SK-N-SH (cell line): ENCODE measurements at regions not wholly inside any gene's neighbourhood (a gene's known extent, or its start where the extent isn't known, plus 50 kb on each side); places are given as distances from the start of the nearest gene placed in this dataset.

Source experiments
- CTCF ChIA-PET: fragments of 300-600, 350-600 bp; formaldehyde crosslinking; extraction: SDS; loops from one replicate; lab custom pipeline; 2021; lab: Yijun Ruan, JAX
- POLR2A ChIA-PET: fragments of 350-600 bp; sonication (Branson Sonifier 250); formaldehyde crosslinking; extraction: SDS; loops from one replicate; lab custom pipeline; 2020; ENCODE audit warnings: antibody characterized with exemption, inconsistent platforms; lab: Yijun Ruan, JAX
- DNase-seq: peaks from one replicate; pipeline ENCODE4 v3.0.0; 2012
- H2AFZ ChIP-seq: fragments of 200-600 bp; sonication (generic); 2 replicates; pipeline ENCODE4 v1.8.1; 2016; ENCODE audit warnings: antibody characterized with exemption, mild to moderate bottlenecking, low read depth
- H3F3A ChIP-seq: fragments of 200-600 bp; sonication (generic); replicated peaks from 2 replicates; pipeline ENCODE3; 2016; ENCODE audit warnings: antibody characterized with exemption, mild to moderate bottlenecking; ENCODE audit not compliant: insufficient read depth
- H3K27ac ChIP-seq, 2 experiments: fragments of 200-500 bp in 1 of 2; fragments of 200-600 bp in 1 of 2; sonication (Bioruptor generic) in 1 of 2; sonication (generic), shearing (Covaris generic) in 1 of 2; 2 replicates each; pipeline versions ENCODE4 v1.5.1 to v1.6.1; 2014 to 2016; ENCODE audit warnings: low read depth in 2 of 2, inconsistent platforms in 1 of 2, low read length in 1 of 2, mild to moderate bottlenecking in 1 of 2, mixed read lengths in 1 of 2
- H3K27me3 ChIP-seq: fragments of 200-600 bp; sonication (generic), shearing (Covaris generic); 2 replicates; pipeline ENCODE4 v1.6.1; 2016; ENCODE audit warnings: mixed run types; ENCODE audit not compliant: insufficient read depth
- H3K36me3 ChIP-seq, 2 experiments: fragments of 200-500 bp in 1 of 2; fragments of 200-600 bp in 1 of 2; sonication (Bioruptor generic) in 1 of 2; sonication (generic) in 1 of 2; replicated peaks in 1 of 2; 2 replicates each; pipeline versions ENCODE3 to v1.5.1; 2014 to 2016; ENCODE audit warnings: low read length in 1 of 2, mild to moderate bottlenecking in 1 of 2; ENCODE audit not compliant: insufficient read depth in 2 of 2, control insufficient read depth in 1 of 2
- H3K4me1 ChIP-seq, 2 experiments: fragments of 200-500 bp in 1 of 2; fragments of 200-600 bp in 1 of 2; sonication (Bioruptor generic) in 1 of 2; sonication (generic), shearing (Covaris generic) in 1 of 2; 2 replicates each; pipeline versions ENCODE4 v1.5.1 to v1.6.1; 2014 to 2016; ENCODE audit warnings: low read depth in 1 of 2, low read length in 1 of 2, mixed run types in 1 of 2; ENCODE audit not compliant: insufficient read depth in 2 of 2, control insufficient read depth in 1 of 2
- H3K4me2 ChIP-seq: fragments of 200-600 bp; sonication (generic), shearing (Covaris generic); 2 replicates; pipeline ENCODE4 v1.6.1; 2017; ENCODE audit warnings: mixed run types
- H3K4me3 ChIP-seq, 2 experiments: fragments of 200-500 bp in 1 of 2; fragments of 200-600 bp in 1 of 2; sonication (Bioruptor generic) in 1 of 2; sonication (generic), shearing (Covaris generic) in 1 of 2; 2 replicates each; pipeline versions ENCODE4 v1.5.1 to v1.8.1; 2014 to 2016; ENCODE audit warnings: low read depth in 2 of 2, inconsistent platforms in 1 of 2, low read length in 1 of 2, mild to moderate bottlenecking in 1 of 2, mixed read lengths in 1 of 2, moderate library complexity in 1 of 2
- H3K79me2 ChIP-seq: fragments of 200-600 bp; sonication (generic); 2 replicates; pipeline ENCODE4 v1.8.1; 2017; ENCODE audit warnings: mild to moderate bottlenecking; ENCODE audit not compliant: insufficient read depth
- H3K9ac ChIP-seq: fragments of 200-600 bp; sonication (generic); 2 replicates; pipeline ENCODE4 v1.6.1; 2017; ENCODE audit warnings: mixed run types
- H3K9me2 ChIP-seq: fragments of 200-600 bp; sonication (generic); 2 replicates; pipeline ENCODE4 v1.6.1; 2017; ENCODE audit warnings: mixed run types
- H3K9me3 ChIP-seq: fragments of 200-600 bp; sonication (generic); 2 replicates; pipeline ENCODE4 v1.6.1; 2017; ENCODE audit warnings: mixed run types, mild to moderate bottlenecking, moderate library complexity
- H4K20me1 ChIP-seq: fragments of 200-600 bp; sonication (generic); 2 replicates; pipeline ENCODE4 v1.6.1; 2017; ENCODE audit warnings: mild to moderate bottlenecking, mixed run types; ENCODE audit not compliant: insufficient read depth
- CHD2 ChIP-seq: fragments of 150-350 bp; IDR thresholded peaks from 2 replicates; pipeline ENCODE4 v1.6.1; 2018; ENCODE audit warnings: low read length; ENCODE audit not compliant: partially characterized antibody
- EP300 ChIP-seq, 2 experiments: IDR thresholded peaks; 2 replicates each; pipeline versions ENCODE4 v1.4.0 to v1.6.1; 2012; ENCODE audit warnings: borderline replicate concordance in 1 of 2, low read depth in 1 of 2, low read length in 1 of 2
- EZH2phosphoT487 ChIP-seq: fragments of 200-600 bp; sonication (generic); IDR thresholded peaks from 2 replicates; pipeline ENCODE4 v1.6.1; 2017; ENCODE audit warnings: low read depth, mixed run types, mild to moderate bottlenecking, antibody characterized with exemption, moderate library complexity, borderline replicate concordance
- FOSL2 ChIP-seq: IDR thresholded peaks from 2 replicates; pipeline ENCODE4 v1.4.0; 2012; ENCODE audit warnings: low read depth, mild to moderate bottlenecking, moderate library complexity, borderline replicate concordance
- FOXM1 ChIP-seq: IDR thresholded peaks from 2 replicates; pipeline ENCODE4 v1.4.0; 2012; ENCODE audit warnings: low read depth, mild to moderate bottlenecking
- IRF3 ChIP-seq: fragments of 150-350 bp; IDR thresholded peaks from 2 replicates; pipeline ENCODE4 v1.6.1; 2016; ENCODE audit warnings: mild to moderate bottlenecking, low read depth, low read length
- MEF2A ChIP-seq: IDR thresholded peaks from 2 replicates; pipeline ENCODE4 v1.4.0; 2012; ENCODE audit warnings: low read depth, borderline replicate concordance
- MXI1 ChIP-seq: IDR thresholded peaks from 2 replicates; pipeline ENCODE4 v1.6.1; 2012; ENCODE audit warnings: mild to moderate bottlenecking, low read depth, low read length, improper control_type of control experiment
- NFIC ChIP-seq: IDR thresholded peaks from 2 replicates; pipeline ENCODE4 v1.4.0; 2012; ENCODE audit warnings: borderline replicate concordance
- NRF1 ChIP-seq: IDR thresholded peaks from 2 replicates; pipeline ENCODE4 v1.6.1; 2012; ENCODE audit warnings: low read depth, mild to moderate bottlenecking, low read length
- PBX3 ChIP-seq: IDR thresholded peaks from 2 replicates; pipeline ENCODE4; 2012
- RAD21 ChIP-seq: IDR thresholded peaks from 2 replicates; pipeline ENCODE4 v1.6.1; 2012; ENCODE audit warnings: mild to moderate bottlenecking, low read length
- SIN3A ChIP-seq: IDR thresholded peaks from 2 replicates; pipeline ENCODE4 v1.6.1; 2012; ENCODE audit warnings: low read depth, mild to moderate bottlenecking, low read length, moderate library complexity, borderline replicate concordance
- SMC3 ChIP-seq: IDR thresholded peaks from 2 replicates; pipeline ENCODE4 v1.6.1; 2012; ENCODE audit warnings: low read depth, low read length, improper control_type of control experiment
- TAF1 ChIP-seq: IDR thresholded peaks from 2 replicates; pipeline ENCODE4 v1.6.1; 2012; ENCODE audit warnings: low read depth, mild to moderate bottlenecking, low read length, moderate library complexity, borderline replicate concordance
- TEAD4 ChIP-seq: IDR thresholded peaks from 2 replicates; pipeline ENCODE4 v1.4.0; 2012; ENCODE audit warnings: mild to moderate bottlenecking, borderline replicate concordance; ENCODE audit not compliant: insufficient read depth
- WGBS: methylation state at CpG from one replicate; pipeline ENCODE4 v1.1.6; 2017; ENCODE audit warnings: low lambda C conversion rate; 5-methylcytosine and 5-hydroxymethylcytosine counted together
- TF ChIP-seq, protein P1 (sequence below): fragments of 200-600 bp; sonication (generic); IDR thresholded peaks from 2 replicates; pipeline ENCODE4 v1.6.1; 2017; ENCODE audit warnings: antibody characterized with exemption, mild to moderate bottlenecking, moderate library complexity
- TF ChIP-seq, protein P2 (sequence below): IDR thresholded peaks from 2 replicates; pipeline ENCODE4 v1.4.0; 2012; ENCODE audit warnings: low read depth, borderline replicate concordance
- TF ChIP-seq, protein P3 (sequence below): IDR thresholded peaks from 2 replicates; pipeline ENCODE4 v1.4.0; 2012; ENCODE audit warnings: low read depth, borderline replicate concordance

DNA sequence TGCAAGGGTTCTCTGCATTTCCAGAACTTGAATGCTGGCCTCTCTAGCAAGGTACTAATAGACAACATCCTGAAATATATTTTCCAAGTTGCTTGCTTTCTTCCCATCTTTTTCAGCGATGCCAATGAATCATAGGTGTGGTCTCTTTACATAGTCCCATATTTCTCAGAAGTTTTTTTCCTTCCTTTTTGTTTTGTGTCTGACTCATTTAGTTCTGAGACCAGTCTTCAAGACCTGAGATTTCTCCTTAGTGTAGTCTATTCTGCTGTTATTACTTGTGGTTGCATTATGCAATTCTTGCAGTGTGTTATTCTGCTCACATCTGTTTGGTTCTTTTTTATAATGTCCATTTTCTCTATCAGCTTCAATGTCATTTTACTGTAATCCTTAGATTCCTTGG, 1265.0 kb upstream of the ALCAM start:
- TF ChIP-seq TAF1 (no peak), RAD21 (no peak), EZH2phosphoT487 (no peak), IRF3 (no peak), TEAD4 (no peak), EP300 (IDR thresholded peaks at IDR 0.05; ENCODE audit: borderline replicate concordance in 1 of 2, low read depth in 1 of 2, low read length in 1 of 2) (no peak), SIN3A (no peak), FOSL2 (no peak), CHD2 (no peak), NFIC (no peak), MXI1 (no peak), FOXM1 (no peak), PBX3 (no peak), NRF1 (no peak), MEF2A (no peak), SMC3 (no peak)
- TF ChIP-seq, protein P1, sequence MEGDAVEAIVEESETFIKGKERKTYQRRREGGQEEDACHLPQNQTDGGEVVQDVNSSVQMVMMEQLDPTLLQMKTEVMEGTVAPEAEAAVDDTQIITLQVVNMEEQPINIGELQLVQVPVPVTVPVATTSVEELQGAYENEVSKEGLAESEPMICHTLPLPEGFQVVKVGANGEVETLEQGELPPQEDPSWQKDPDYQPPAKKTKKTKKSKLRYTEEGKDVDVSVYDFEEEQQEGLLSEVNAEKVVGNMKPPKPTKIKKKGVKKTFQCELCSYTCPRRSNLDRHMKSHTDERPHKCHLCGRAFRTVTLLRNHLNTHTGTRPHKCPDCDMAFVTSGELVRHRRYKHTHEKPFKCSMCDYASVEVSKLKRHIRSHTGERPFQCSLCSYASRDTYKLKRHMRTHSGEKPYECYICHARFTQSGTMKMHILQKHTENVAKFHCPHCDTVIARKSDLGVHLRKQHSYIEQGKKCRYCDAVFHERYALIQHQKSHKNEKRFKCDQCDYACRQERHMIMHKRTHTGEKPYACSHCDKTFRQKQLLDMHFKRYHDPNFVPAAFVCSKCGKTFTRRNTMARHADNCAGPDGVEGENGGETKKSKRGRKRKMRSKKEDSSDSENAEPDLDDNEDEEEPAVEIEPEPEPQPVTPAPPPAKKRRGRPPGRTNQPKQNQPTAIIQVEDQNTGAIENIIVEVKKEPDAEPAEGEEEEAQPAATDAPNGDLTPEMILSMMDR, result no peak
- TF ChIP-seq, protein P2, sequence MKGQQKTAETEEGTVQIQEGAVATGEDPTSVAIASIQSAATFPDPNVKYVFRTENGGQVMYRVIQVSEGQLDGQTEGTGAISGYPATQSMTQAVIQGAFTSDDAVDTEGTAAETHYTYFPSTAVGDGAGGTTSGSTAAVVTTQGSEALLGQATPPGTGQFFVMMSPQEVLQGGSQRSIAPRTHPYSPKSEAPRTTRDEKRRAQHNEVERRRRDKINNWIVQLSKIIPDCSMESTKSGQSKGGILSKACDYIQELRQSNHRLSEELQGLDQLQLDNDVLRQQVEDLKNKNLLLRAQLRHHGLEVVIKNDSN, result no peak
- TF ChIP-seq, protein P3, sequence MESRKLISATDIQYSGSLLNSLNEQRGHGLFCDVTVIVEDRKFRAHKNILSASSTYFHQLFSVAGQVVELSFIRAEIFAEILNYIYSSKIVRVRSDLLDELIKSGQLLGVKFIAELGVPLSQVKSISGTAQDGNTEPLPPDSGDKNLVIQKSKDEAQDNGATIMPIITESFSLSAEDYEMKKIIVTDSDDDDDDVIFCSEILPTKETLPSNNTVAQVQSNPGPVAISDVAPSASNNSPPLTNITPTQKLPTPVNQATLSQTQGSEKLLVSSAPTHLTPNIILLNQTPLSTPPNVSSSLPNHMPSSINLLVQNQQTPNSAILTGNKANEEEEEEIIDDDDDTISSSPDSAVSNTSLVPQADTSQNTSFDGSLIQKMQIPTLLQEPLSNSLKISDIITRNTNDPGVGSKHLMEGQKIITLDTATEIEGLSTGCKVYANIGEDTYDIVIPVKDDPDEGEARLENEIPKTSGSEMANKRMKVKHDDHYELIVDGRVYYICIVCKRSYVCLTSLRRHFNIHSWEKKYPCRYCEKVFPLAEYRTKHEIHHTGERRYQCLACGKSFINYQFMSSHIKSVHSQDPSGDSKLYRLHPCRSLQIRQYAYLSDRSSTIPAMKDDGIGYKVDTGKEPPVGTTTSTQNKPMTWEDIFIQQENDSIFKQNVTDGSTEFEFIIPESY, result no peak
- Histone ChIP-seq H3K27ac (no peak overlapping the region), H3K79me2 (no peaks in the 10 kb centered on the region), H2AFZ (no peak overlapping the region), H3F3A (no peaks in the 10 kb centered on the region), H3K4me3 (no peak overlapping the region), H3K4me2 (no peak overlapping the region), H3K4me1 (no peaks in the 10 kb centered on the region), H3K27me3 (no peaks in the 10 kb centered on the region), H3K9ac (no peak overlapping the region), H4K20me1 (no peaks in the 10 kb centered on the region), H3K36me3 (no peaks in the 10 kb centered on the region), H3K9me3 (no peaks in the 10 kb centered on the region), H3K9me2 (no peaks in the 10 kb centered on the region)
- ChIA-PET CTCF (interaction anchor here (0.5 to 1.2 kb wide), 5 partner anchors 10 to 1265 kb away, joined by 3 to 5 read pairs (median 3); partner anchors contain the start of gene ALCAM), POLR2A (no interaction called here)
- DNase-seq, result no peak
- WGBS, result 75% methylated on average over 1 of the region's 1 CpG
